OCI-LY1 (cell line): ENCODE measurements at regions not wholly inside any gene's neighbourhood (a gene's known extent, or its start where the extent isn't known, plus 50 kb on each side); places are given as distances from the start of the nearest gene placed in this dataset.

Source experiments
- H2AFZ ChIP-seq: fragments of 200-600 bp; sonication (generic), shearing (Covaris generic); 2 replicates; pipeline ENCODE4 v1.6.0; 2014; ENCODE audit warnings: antibody characterized with exemption, mild to moderate bottlenecking, low read length
- H3F3A ChIP-seq: fragments of 200-600 bp; sonication (generic), shearing (Covaris generic); 2 replicates; pipeline ENCODE4 v1.6.0; 2014; ENCODE audit warnings: mild to moderate bottlenecking, antibody characterized with exemption, low read length, moderate library complexity; ENCODE audit not compliant: insufficient read depth
- H3K27ac ChIP-seq: fragments of 200-600 bp; sonication (generic); 2 replicates; pipeline ENCODE4 v1.5.1; 2014; ENCODE audit warnings: low read length, mixed run types, mild to moderate bottlenecking, low read depth; ENCODE audit not compliant: poor library complexity, severe bottlenecking
- H3K27me3 ChIP-seq: fragments of 200-600 bp; sonication (generic); 2 replicates; pipeline ENCODE4 v1.6.0; 2014; ENCODE audit warnings: antibody characterized with exemption, mild to moderate bottlenecking, low read length, moderate library complexity; ENCODE audit not compliant: insufficient read depth
- H3K36me3 ChIP-seq: fragments of 200-600 bp; sonication (generic); 2 replicates; pipeline ENCODE4 v1.6.1; 2014; ENCODE audit warnings: mild to moderate bottlenecking, antibody characterized with exemption, low read length, moderate library complexity, mixed read lengths; ENCODE audit not compliant: insufficient read depth
- H3K4me1 ChIP-seq: fragments of 200-600 bp; sonication (generic); 2 replicates; pipeline ENCODE4 v1.5.1; 2014; ENCODE audit warnings: mild to moderate bottlenecking, low read length, moderate library complexity; ENCODE audit not compliant: insufficient read depth, severe bottlenecking
- H3K4me2 ChIP-seq: fragments of 200-600 bp; sonication (generic), shearing (Covaris generic); 2 replicates; pipeline ENCODE4 v1.6.1; 2014; ENCODE audit warnings: low read length
- H3K4me3 ChIP-seq: fragments of 200-600 bp; sonication (generic); 2 replicates; pipeline ENCODE4 v1.5.1; 2014; ENCODE audit warnings: low read length, low read depth, mild to moderate bottlenecking, mixed read lengths; ENCODE audit not compliant: poor library complexity, severe bottlenecking
- H3K79me2 ChIP-seq: fragments of 200-600 bp; shearing (Covaris generic); 2 replicates; pipeline ENCODE4 v1.6.1; 2016; ENCODE audit warnings: mixed run types, low read length, mixed read lengths; ENCODE audit not compliant: insufficient read depth
- H3K9ac ChIP-seq: fragments of 200-600 bp; sonication (generic), shearing (Covaris generic); 2 replicates; pipeline ENCODE4 v1.6.1; 2014; ENCODE audit warnings: mild to moderate bottlenecking, low read length, mixed read lengths
- H3K9me2 ChIP-seq: fragments of 200-600 bp; sonication (generic), shearing (Covaris generic); 2 replicates; pipeline ENCODE4 v1.6.1; 2014; ENCODE audit warnings: low read depth, mild to moderate bottlenecking, low read length, mixed read lengths
- H3K9me3 ChIP-seq: fragments of 200-600 bp; shearing (Covaris generic); 2 replicates; pipeline ENCODE4 v1.6.1; 2014; ENCODE audit warnings: low read length, mixed read lengths
- H4K20me1 ChIP-seq: fragments of 200-600 bp; sonication (generic), shearing (Covaris generic); 2 replicates; pipeline ENCODE4 v1.6.0; 2016; ENCODE audit warnings: mild to moderate bottlenecking, low read length; ENCODE audit not compliant: insufficient read depth
- CTCF ChIP-seq: fragments of 200-600 bp; sonication (generic), shearing (Covaris generic); IDR thresholded peaks from 2 replicates; pipeline ENCODE4 v1.5.1; 2017; ENCODE audit warnings: mild to moderate bottlenecking, antibody characterized with exemption, low read length, moderate library complexity, mixed read lengths
- EZH2 ChIP-seq: fragments of 200-600 bp; sonication (generic), shearing (Covaris generic); IDR thresholded peaks from 2 replicates; pipeline ENCODE4 v1.8.0; 2017; ENCODE audit warnings: borderline replicate concordance, mixed run types, mild to moderate bottlenecking, antibody characterized with exemption, low read length, moderate library complexity, mixed read lengths

GRCh38 chr9:12618956-12619355 lies 74.2 kb upstream of the TYRP1 start:
- no peak overlapping the region for H3K4me2 ChIP-seq
- no peaks in the 10 kb centered on the region for H3F3A ChIP-seq
- no peak overlapping the region for H3K27ac ChIP-seq
- H3K9me3 ChIP-seq = no peaks in the 10 kb centered on the region
- no peak overlapping the region for H3K4me3 ChIP-seq
- TF ChIP-seq EZH2 = no peak
- TF ChIP-seq CTCF = no peak
- no peaks in the 10 kb centered on the region for H3K9me2 ChIP-seq
- H3K36me3 ChIP-seq = no peaks in the 10 kb centered on the region
- no peak overlapping the region for H2AFZ ChIP-seq
- no peaks in the 10 kb centered on the region for H3K27me3 ChIP-seq
- no peaks in the 10 kb centered on the region for H3K4me1 ChIP-seq
- H4K20me1 ChIP-seq = no peaks in the 10 kb centered on the region
- H3K79me2 ChIP-seq = no peaks in the 10 kb centered on the region
- H3K9ac ChIP-seq = no peak overlapping the region

- TF ChIP-seq CTCF (no peak), EZH2 (no peak)
- Histone ChIP-seq H4K20me1 (no peaks in the 10 kb centered on the region), H3K9ac (no peak overlapping the region), H3K4me2 (no peak overlapping the region), H2AFZ (no peak overlapping the region), H3K4me1 (no peaks in the 10 kb centered on the region), H3K9me2 (no peaks in the 10 kb centered on the region), H3K36me3 (no peaks in the 10 kb centered on the region), H3K4me3 (no peak overlapping the region), H3K79me2 (no peaks in the 10 kb centered on the region), H3K27ac (no peak overlapping the region), H3K9me3 (no peaks in the 10 kb centered on the region), H3F3A (no peaks in the 10 kb centered on the region), H3K27me3 (no peaks in the 10 kb centered on the region)
These were observed 67.3 kb upstream of the TYRP1 start for GRCh38 chr9:12625844-12626243.

GRCh38 chr9:12627096-12627495 lies 66.1 kb upstream of the TYRP1 start:
- H3K4me1 ChIP-seq = no peaks in the 10 kb centered on the region
- no peak overlapping the region for H3K9ac ChIP-seq
- H3K4me2 ChIP-seq = no peak overlapping the region
- H2AFZ ChIP-seq = no peak overlapping the region
- no peaks in the 10 kb centered on the region for H4K20me1 ChIP-seq
- H3K27me3 ChIP-seq = no peaks in the 10 kb centered on the region
- no peaks in the 10 kb centered on the region for H3K36me3 ChIP-seq
- H3K79me2 ChIP-seq = no peaks in the 10 kb centered on the region
- H3K27ac ChIP-seq = no peak overlapping the region
- no peaks in the 10 kb centered on the region for H3F3A ChIP-seq
- TF ChIP-seq EZH2 = no peak
- no peak for TF ChIP-seq CTCF
- no peaks in the 10 kb centered on the region for H3K9me3 ChIP-seq
- H3K9me2 ChIP-seq = no peaks in the 10 kb centered on the region
- H3K4me3 ChIP-seq = no peak overlapping the region
